ENCODE measurements at regions not wholly inside any gene's neighbourhood (a gene's known extent, or its start where the extent isn't known, plus 50 kb on each side); places are given as distances from the start of the nearest gene placed in this dataset.

- TF ChIP-seq CTCF (IDR thresholded peaks at IDR 0.05) (no peak), EP300 (IDR thresholded peaks at IDR 0.05) (no peak), POLR2A (IDR thresholded peaks at IDR 0.05) (no peak)
These were observed 60.5 kb upstream of the CPXM2 start for GRCh38 chr10:123952099-123952498.
